Glomerular endothelial cell (primary cell): ENCODE measurements at regions not wholly inside any gene's neighbourhood (a gene's known extent, or its start where the extent isn't known, plus 50 kb on each side); places are given as distances from the start of the nearest gene placed in this dataset.

Source experiments
- DNase-seq: peaks from one replicate; pipeline ENCODE4 v3.0.0-alpha.2; 2011; ENCODE audit warnings: low read depth, low spot score; ENCODE audit errors: extremely low read depth

GRCh38 chr12:79534029-79534867 lies 156.5 kb downstream of the PAWR start:
- DNase-seq: no peak

GRCh38 chr12:79532907-79533288 lies 157.9 kb downstream of the PAWR start:
- DNase-seq: no peak

GRCh38 chr12:79531518-79531917 lies 159.2 kb downstream of the PAWR start:
- DNase-seq: no peak

- DNase-seq: no peak
Observed at GRCh38 chr12:79527473-79527872, 163.3 kb downstream of the PAWR start.

GRCh38 chr12:79525357-79525756 lies 165.4 kb downstream of the PAWR start:
- DNase-seq: no peak

- no peak for DNase-seq
Observed at GRCh38 chr12:79524507-79525148, 166.1 kb downstream of the PAWR start.

GRCh38 chr12:79522989-79523386 lies 167.8 kb downstream of the PAWR start:
- no peak for DNase-seq

- no peak for DNase-seq
Observed at GRCh38 chr12:79522257-79522988, 168.3 kb downstream of the PAWR start.

- no peak for DNase-seq
Observed at GRCh38 chr12:79521576-79521975, 169.2 kb downstream of the PAWR start.

GRCh38 chr12:79517363-79517762 lies 173.4 kb downstream of the PAWR start:
- no peak for DNase-seq

- DNase-seq: no peak
Observed at GRCh38 chr12:79515530-79515935, 175.2 kb downstream of the PAWR start.

- DNase-seq: peak; percentile 66
Observed at GRCh38 chr12:79514730-79515529, 175.8 kb downstream of the PAWR start.

GRCh38 chr12:79512068-79512467 lies 178.7 kb downstream of the PAWR start:
- no peak for DNase-seq

GRCh38 chr12:79508622-79509021 lies 182.1 kb downstream of the PAWR start:
- DNase-seq: no peak
